NCI-H446 (cell line): ENCODE measurements at regions not wholly inside any gene's neighbourhood (a gene's known extent, or its start where the extent isn't known, plus 50 kb on each side); places are given as distances from the start of the nearest gene placed in this dataset.
"Not testable (repeated sequence)": the region's sequence is repeated elsewhere in the genome, so short reads cannot be mapped to it uniquely, and the experiment has no call there.

ENCODE experiments used
- DNase-seq, 2 experiments: peaks; one replicate each; lab custom pipeline; 2025; lab: John Stamatoyannopoulos, UW

GRCh38 chr4:23023121-23023520 lies 330.4 kb downstream of the GBA3 start:
- peak in 1 of 2 experiments; percentile 0 for DNase-seq

- DNase-seq, result no peak
Measured at GRCh38 chr4:23022032-23022431, 329.3 kb downstream of the GBA3 start.

DNA sequence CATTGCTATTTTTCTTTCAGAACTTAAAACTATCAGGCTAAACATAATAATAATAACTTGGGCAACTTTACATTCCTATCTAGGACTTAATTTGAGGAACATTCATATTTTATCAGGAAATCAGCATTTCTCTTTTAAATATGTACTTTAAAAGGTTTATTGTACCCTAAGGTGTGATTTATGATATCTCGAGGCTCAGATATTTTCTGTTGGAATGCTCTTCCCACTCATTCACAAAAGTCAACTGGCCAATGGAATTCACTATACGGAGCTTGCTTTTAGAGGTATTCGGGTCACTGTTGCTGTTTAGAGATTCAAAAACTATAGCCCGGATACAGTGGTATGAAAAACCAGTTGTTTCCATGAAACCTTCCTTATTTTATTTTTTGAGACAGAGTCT lies 328.3 kb downstream of the GBA3 start:
- no peak for DNase-seq

GRCh38 chr4:23020399-23020798 lies 327.7 kb downstream of the GBA3 start:
- not testable (repeated sequence) for DNase-seq

DNA sequence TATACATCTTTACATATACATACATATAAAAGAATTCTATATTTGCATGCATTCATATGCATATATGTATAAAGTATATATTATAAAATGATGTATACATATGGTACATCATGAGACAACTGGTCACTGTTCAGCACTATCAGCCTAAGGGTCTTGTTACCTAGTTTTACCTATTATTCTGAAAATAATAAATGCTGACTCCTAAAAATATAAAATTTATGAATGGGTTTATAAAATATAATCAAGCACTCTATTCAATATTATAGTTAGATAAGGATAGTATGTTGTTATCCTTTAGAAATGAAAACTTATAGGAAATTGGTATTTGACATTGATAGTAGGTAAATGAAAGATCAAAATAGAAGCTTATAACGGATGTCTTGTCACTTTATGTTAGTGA lies 324.2 kb downstream of the GBA3 start:
- no peak for DNase-seq

DNA sequence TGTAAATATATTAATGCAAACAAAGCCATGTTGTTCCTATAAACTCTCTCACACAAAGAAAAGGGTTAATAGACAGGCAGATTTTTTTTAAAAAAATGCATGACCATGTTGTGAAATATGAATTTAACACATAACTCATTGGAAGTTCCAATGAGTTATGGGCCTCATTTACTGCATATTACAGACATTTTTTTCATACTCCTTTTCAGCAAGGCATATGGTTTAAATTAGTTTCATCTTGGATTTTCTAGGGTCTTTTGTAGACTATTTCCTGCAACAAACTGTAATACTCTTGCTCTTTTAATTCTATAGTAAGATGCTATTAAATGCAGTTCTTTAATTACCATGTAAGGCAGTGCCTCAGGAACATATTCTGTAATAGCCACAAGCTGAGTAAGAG lies 323.1 kb downstream of the GBA3 start:
- DNase-seq, result no peak

DNA sequence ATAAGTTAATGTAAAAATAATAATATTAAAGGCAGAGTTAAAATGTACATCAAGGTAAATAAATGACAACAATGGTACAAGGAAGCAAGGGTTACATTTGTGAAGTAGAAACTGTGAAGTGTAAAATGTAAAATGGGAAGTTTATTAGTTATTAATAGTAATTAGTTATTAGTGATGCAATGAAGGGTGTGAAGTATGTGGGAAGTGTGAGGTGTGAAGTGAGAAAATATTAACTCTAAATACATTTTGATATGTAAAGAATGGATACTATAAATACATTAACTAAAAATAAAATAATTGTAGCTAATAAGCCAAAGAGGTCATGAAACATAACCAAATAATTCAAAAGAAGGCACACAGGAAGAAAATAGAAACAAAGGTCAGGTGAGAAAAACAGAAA lies 316.4 kb downstream of the GBA3 start:
- no peak for DNase-seq

DNA sequence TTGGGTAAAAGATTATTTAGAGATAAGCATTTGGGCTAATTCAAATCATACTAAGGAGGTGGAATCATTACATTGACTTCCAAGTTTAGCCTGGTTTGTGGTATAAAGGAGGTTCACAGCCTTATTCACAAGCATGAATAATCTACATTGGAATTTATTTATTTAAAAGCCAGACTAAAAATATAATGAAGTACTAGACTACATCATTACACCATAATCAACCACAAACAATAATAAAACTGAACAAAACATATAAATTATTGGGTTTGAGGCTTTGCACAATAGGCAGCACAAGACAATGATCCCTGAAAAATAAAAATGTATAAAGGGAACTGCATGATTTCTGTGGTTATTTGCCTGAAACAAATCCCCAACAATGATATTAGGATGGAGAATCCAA lies 314.0 kb downstream of the GBA3 start:
- no peak for DNase-seq

DNA sequence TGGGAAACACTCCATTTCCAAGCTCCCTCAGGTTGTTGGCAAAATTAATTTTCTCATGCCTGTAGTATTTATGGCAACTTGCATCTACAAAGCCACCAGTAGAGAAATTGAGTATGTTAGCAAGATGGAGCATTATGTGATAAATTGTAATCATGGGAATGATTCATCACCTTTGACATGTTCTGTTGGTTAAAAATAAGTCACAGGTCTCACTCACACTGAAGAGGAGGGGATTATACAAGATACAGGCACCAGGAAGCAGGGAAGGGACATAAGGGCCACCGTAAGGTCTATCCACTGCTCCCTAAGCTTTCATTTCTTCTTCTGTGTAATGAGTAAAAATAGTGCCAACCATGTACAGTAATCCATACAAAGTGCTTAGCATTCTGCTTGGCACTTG lies 313.0 kb downstream of the GBA3 start:
- no peak for DNase-seq

- no peak for DNase-seq
Measured at GRCh38 chr4:23001478-23001877, 308.7 kb downstream of the GBA3 start.

- DNase-seq, result no peak
Measured at GRCh38 chr4:22999419-22999818, 306.7 kb downstream of the GBA3 start.

DNA sequence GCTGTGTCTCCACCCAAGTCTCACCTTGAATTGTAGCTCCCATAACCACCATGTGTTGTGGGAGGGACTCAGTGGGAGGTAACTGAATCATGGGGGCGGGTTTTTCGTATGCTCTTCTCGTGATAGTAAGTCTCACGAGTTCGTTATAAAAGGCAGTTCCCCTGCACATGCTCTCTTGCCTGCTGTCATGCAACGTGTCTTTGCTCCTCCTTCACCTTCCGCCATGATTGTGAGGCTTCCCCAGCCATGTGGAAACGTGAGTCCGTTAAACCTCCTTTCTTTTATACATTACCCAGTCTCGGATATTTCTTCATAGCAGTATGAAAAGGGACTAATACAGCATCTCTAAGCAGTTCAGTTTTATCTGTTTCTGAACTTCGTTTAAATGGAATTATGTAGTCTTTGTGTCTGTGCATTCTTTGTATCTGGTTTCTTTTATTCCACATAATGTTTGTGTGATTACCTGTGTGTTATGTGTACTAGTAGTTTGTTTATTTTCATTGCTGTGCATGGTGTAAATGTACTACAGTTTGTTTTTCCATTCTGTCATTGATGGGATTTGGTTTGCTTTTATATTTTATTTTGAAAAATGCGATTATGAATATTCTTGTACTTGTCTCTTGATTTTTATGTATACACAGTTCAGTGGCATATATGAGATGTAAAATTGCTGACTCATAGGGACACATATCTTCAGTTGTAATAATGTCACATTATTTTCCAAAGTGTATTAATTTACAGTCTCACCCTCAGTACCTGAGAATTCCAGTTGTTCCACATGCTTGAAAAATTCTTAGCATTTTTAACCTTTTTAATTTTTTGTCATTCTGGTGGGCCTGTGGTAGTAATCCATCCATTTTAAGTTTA lies 304.9 kb downstream of the GBA3 start:
- DNase-seq, result no peak

DNA sequence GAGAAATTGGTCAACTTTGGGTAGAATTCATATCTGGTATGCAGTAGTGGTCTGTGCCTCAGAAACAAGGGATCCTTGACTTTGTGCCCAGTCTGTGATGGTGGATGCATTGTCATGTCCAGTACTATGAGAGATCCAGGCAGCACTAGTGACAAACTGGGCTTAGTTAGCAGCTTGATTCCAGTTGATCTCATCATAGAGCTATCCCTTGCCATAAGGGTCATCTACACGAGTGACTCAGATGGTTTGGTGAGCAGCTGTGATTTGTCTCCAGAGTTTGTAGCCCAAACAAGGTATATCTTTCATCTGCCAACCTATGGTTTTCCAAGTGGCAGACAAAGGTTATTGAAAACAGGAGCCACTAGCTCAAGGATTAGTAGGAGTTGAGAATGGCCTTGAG lies 298.8 kb downstream of the GBA3 start:
- no peak for DNase-seq

GRCh38 chr4:22988526-22988925 lies 295.8 kb downstream of the GBA3 start:
- DNase-seq, result no peak

DNA sequence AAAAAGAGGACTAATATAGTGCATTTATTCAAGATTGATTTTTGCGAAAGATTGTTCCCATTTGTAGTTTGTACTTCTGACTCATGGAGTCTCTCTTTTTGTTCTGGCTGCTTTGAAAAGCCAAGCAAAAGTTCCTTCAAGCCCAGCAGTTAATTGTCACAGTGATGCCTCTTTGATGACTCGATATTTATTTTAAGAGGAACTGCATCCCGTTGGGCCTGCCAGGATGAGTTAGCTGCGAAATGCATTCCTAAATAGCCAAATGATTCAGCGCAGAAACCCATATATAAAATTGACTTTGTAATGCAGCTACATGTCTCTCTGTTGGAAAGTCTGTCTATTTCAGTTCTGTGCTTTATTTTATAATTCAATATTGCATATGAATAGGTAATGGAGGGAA lies 295.1 kb downstream of the GBA3 start:
- DNase-seq, result no peak

- no peak for DNase-seq
Measured at GRCh38 chr4:22986881-22987280, 294.1 kb downstream of the GBA3 start.

- no peak for DNase-seq
Measured at GRCh38 chr4:22986262-22986661, 293.5 kb downstream of the GBA3 start.

DNA sequence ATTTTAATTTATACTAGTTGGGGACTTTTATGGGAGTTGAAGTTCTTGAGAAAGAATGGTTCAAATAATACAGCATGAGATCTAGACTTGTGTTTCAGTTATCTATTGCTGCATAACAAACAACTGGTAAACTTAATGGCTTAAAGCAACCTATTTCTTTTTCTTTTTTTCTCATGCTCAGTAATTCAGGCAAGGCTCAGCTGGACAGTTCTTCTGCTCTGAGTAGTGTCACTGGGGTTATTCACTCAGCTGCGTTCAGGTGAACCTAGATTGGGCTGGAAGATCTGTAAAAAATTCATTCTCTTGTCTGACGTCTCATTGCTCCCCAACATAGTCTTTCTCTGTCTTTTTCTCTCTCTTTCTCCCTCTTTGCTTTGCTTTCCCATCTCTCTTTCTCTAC lies 291.7 kb downstream of the GBA3 start:
- DNase-seq, result no peak

GRCh38 chr4:22978656-22979055 lies 285.9 kb downstream of the GBA3 start:
- DNase-seq, result no peak

DNA sequence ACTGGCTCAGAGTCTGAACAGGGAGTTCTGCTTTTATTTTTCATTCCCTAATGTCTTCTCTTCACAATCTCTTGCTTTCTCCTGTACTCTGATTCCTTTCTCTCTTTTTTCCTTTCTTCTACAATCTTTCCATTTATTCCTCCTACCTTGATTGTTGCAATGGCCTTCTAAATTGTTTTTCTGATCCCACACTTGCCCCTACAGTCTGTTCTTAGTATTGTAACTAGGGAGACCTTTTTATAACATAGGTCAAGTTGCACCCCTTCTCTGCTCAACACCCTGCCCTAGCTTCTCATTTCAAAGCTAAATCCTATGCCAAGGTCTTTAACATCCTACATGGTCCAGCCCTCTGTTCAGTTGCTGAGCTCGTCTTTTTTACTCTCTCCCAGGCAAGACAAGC lies 277.9 kb downstream of the GBA3 start:
- no peak for DNase-seq

DNA sequence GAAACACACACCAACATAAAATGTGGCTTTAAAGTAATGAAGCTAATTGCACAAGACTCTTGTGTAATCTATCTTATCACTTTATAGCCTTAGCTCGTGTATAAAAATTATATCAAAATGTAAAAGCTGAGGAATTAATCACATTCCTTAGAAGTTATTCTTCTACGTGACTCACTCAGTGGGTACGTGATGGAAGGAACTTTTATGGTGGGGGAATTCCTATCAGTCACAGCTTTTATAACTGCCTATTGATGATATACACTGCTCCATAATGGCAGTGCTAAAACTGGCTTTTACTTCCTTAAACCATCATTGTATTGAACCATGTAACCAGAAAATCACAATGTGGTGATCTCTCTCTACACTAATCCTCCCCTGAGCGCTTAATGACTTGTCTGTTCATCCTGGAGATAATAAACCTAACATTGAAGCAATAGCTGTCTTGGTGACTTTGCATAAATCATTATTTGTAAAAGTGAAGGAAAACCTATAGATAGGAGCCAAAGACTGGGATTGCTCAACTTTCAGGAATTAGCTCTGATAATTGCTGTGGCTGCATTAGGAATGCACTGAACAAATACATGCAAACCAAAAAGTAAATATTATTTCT lies 276.7 kb downstream of the GBA3 start:
- no peak for DNase-seq

- peak in 1 of 2 experiments; percentile 33 for DNase-seq
Measured at GRCh38 chr4:22962295-22962694, 269.6 kb downstream of the GBA3 start.

DNA sequence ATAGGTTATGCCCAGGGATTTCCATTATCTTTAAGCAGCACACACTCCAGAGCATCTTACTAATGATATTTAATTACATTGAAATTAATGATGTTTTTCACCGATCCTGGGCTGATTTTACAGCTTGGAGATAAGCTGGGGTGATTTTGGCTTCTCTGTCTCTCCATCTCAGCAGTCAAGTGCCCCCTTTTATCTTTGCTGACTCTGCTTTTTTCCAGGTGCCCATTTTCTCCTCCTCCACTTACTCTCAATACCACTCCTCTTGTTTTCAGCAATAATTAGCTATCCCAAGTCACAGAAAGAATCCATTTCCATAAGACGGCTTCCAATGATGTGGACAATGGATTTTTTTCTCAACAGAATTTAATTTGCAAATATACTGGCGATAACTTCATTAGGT lies 266.7 kb downstream of the GBA3 start:
- DNase-seq, result no peak
